Upper lobe of left lung (tissue), 6 donors: ENCODE measurements at regions not wholly inside any gene's neighbourhood (a gene's known extent, or its start where the extent isn't known, plus 50 kb on each side); places are given as distances from the start of the nearest gene placed in this dataset.

Experiments used
- ATAC-seq, 2 donors: fragments of 200-7000 bp; cut with Tn5 transposase; one replicate each; pipeline ENCODE4 v1.9.1; 2022; ENCODE audit warnings: mild to moderate bottlenecking in 2 of 2, moderate library complexity in 2 of 2; ENCODE audit not compliant: low FRiP score in 2 of 2
- DNase-seq, 2 donors: peaks; one replicate each; pipeline ENCODE4 v3.0.0-alpha.2; 2019 to 2020
- H3K27ac ChIP-seq, 4 donors: fragments of 200-600 bp; sonication (generic); one replicate each; pipeline ENCODE4 v1.5.1; 2016 to 2019
- H3K27me3 ChIP-seq, 4 donors: fragments of 200-600 bp; sonication (generic); one replicate each; pipeline ENCODE4 v1.5.1; 2017 to 2019
- H3K36me3 ChIP-seq, 4 donors: fragments of 200-600 bp; sonication (generic); one replicate each; pipeline ENCODE4 v1.5.1; 2016 to 2019
- H3K4me1 ChIP-seq, 4 donors: fragments of 200-600 bp; sonication (generic); one replicate each; pipeline ENCODE4 v1.5.1; 2018 to 2019
- H3K4me3 ChIP-seq, 4 donors: fragments of 200-600 bp; sonication (generic); one replicate each; pipeline ENCODE4 v1.5.1; 2017 to 2019; ENCODE audit warnings: mild to moderate bottlenecking in 2 of 4, moderate library complexity in 1 of 4
- H3K9me3 ChIP-seq, 4 donors: fragments of 200-600 bp; sonication (generic); one replicate each; pipeline ENCODE4 v1.5.1; 2018 to 2019
- CTCF ChIP-seq, 6 experiments: fragments of 450-650 bp in 4 of 6; fragments of 200-600 bp in 2 of 6; sonication (generic) in 2 of 6; IDR thresholded peaks; one replicate each; pipeline ENCODE4 v1.5.1; 2016 to 2019; ENCODE audit warnings: antibody characterized with exemption in 6 of 6
- EP300 ChIP-seq, 4 donors: sonication (generic); formaldehyde crosslinking; IDR thresholded peaks; one replicate each; pipeline ENCODE4 v1.5.1; 2017; ENCODE audit warnings: antibody characterized with exemption in 4 of 4, control low read depth in 2 of 4
- POLR2A ChIP-seq, 4 donors: fragments of 450-650 bp; IDR thresholded peaks; one replicate each; pipeline ENCODE4 v1.5.1; 2016 to 2017; ENCODE audit warnings: antibody characterized with exemption in 4 of 4, mild to moderate bottlenecking in 2 of 4
- POLR2AphosphoS5 ChIP-seq, 2 donors: sonication (generic); formaldehyde crosslinking; IDR thresholded peaks; one replicate each; pipeline ENCODE4 v1.5.1; 2017; ENCODE audit warnings: antibody characterized with exemption in 2 of 2
- WGBS, 2 donors: methylation state at CpG; one replicate each; pipeline ENCODE4 v1.1.5; 2017 to 2018; 5-methylcytosine and 5-hydroxymethylcytosine counted together
- donor health status: DM: no; HTN: no; CAD: no; lungs with moderate emphysema.
- donor health status: DM: no; HTN: yes; CAD: no; lungs with severe emphysema.

DNA sequence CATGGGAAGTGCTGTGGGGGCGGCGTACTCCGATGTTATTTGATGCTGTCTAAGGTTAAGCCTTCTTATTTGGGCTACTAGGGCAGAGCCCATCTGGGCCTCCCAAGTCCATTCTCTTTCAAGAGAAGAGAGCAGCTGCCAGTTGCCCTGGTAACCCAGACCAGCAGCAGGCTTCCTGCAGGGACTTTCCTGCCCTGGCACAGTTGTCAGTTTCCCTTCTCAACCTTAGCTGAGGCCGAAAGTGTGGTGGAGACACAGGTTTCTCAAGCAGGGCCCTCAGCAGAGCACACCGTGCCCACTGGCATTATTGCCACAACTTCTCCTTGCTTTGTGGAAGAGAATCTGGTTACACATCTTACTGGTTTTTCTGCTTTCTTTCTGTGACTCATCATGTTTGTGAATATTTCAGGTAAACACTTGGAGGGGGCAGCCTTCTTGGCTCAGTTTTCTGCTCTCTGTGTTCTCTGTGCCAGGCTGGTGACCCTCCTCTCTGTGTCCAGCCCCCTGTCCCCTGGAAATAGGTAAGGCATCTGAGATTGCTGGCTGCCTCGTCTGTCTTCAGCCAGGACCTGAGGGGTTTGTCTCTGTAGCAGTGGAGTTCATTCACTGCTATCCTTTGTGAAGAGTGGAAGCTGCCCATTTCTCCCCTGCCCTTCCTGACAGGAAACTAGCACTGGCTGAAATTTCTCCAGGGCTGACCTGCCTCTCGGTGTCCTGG lies 111.0 kb downstream of the B3GNT2 start:
- Histone ChIP-seq H3K4me1 (peaks cover 48 to 56% (median 52%) of the 10 kb centered on the region in 4 donors), H3K36me3 (no peaks in the 10 kb centered on the region), H3K27me3 (no peaks in the 10 kb centered on the region), H3K4me3 (no peak overlapping the region), H3K9me3 (no peaks in the 10 kb centered on the region), H3K27ac (peak overlapping the region; percentile 50 to 81 (median 74))
- ATAC-seq (peak in 1 of 2 donors; percentile 55), DNase-seq (peak in 1 of 2 donors; percentile 72)
- TF ChIP-seq POLR2A (IDR thresholded peaks at IDR 0.05) (no peak), POLR2AphosphoS5 (IDR thresholded peaks at IDR 0.05) (peak in 1 of 2 donors; percentile 15)
- 41 to 54% methylated on average over 4 to 7 of the region's 7 CpGs for WGBS, 2 donors

- H3K4me1 ChIP-seq, result peaks cover 48 to 56% (median 52%) of the 10 kb centered on the region in 4 donors
- DNase-seq, result no peak
- no peak for ATAC-seq
- H3K27ac ChIP-seq, result peak overlapping the region in 3 of 4 donors; percentile 74 to 80 (median 77)
- no peak overlapping the region for H3K4me3 ChIP-seq
- no peaks in the 10 kb centered on the region for H3K27me3 ChIP-seq
- WGBS, 2 donors, result 65 to 69% methylated on average over 12 of the region's 12 CpGs
- H3K36me3 ChIP-seq, result no peaks in the 10 kb centered on the region
- H3K9me3 ChIP-seq, result no peaks in the 10 kb centered on the region
- TF ChIP-seq CTCF (IDR thresholded peaks at IDR 0.05) (no peak), POLR2A (IDR thresholded peaks at IDR 0.05) (no peak), EP300 (IDR thresholded peaks at IDR 0.05) (no peak), POLR2AphosphoS5 (IDR thresholded peaks at IDR 0.05) (no peak)
These were observed 109.7 kb downstream of the B3GNT2 start for GRCh38 chr2:62305421-62306176.

- 46 to 68% methylated on average over 12 to 13 of the region's 13 CpGs for WGBS, 2 donors
These were observed 108.8 kb downstream of the B3GNT2 start for GRCh38 chr2:62304429-62305417.

GRCh38 chr2:62303788-62304187 lies 107.9 kb downstream of the B3GNT2 start:
- Histone ChIP-seq H3K36me3 (no peaks in the 10 kb centered on the region), H3K27me3 (no peaks in the 10 kb centered on the region), H3K9me3 (no peaks in the 10 kb centered on the region), H3K4me1 (peaks cover 39 to 44% (median 41%) of the 10 kb centered on the region in 4 donors), H3K27ac (peak overlapping the region; percentile 48 to 80 (median 76)), H3K4me3 (no peak overlapping the region)
- TF ChIP-seq CTCF (IDR thresholded peaks at IDR 0.05), result no peak
- TF ChIP-seq POLR2A (IDR thresholded peaks at IDR 0.05), result no peak
- DNase-seq (no peak), ATAC-seq (no peak)
- 68% methylated on average over 3 of the region's 3 CpGs for WGBS, 2 donors

More at GRCh38 chr2:62304429-62305417, 108.8 kb downstream of the B3GNT2 start:
- Histone ChIP-seq H3K4me3 (no peak overlapping the region), H3K36me3 (no peaks in the 10 kb centered on the region), H3K4me1 (peaks cover 45 to 52% (median 46%) of the 10 kb centered on the region in 4 donors), H3K27me3 (no peaks in the 10 kb centered on the region), H3K27ac (peak overlapping the region; percentile 48 to 80 (median 76)), H3K9me3 (no peaks in the 10 kb centered on the region)
- DNase-seq (peak in 1 of 2 donors; percentile 86), ATAC-seq (peak; percentile 69)
- TF ChIP-seq EP300 (IDR thresholded peaks at IDR 0.05), result no peak
- peak; percentile 61 to 62 for TF ChIP-seq POLR2AphosphoS5 (IDR thresholded peaks at IDR 0.05)
- peak in 1 of 6 experiments; percentile 9 for TF ChIP-seq CTCF (IDR thresholded peaks at IDR 0.05)
- TF ChIP-seq POLR2A (IDR thresholded peaks at IDR 0.05), result no peak
